HG02981 (cell line): ENCODE measurements at regions not wholly inside any gene's neighbourhood (a gene's known extent, or its start where the extent isn't known, plus 50 kb on each side); places are given as distances from the start of the nearest gene placed in this dataset.
A peak's percentile ranks its signal among the peaks of the same experiment; 100 is the strongest.

Source experiments
- ATAC-seq: cut with Tn5 transposase; IDR thresholded peaks from one replicate; pipeline ENCODE4 v1.9.1; 2021; ENCODE audit warnings: mild to moderate bottlenecking, moderate library complexity; ENCODE audit not compliant: unreplicated experiment

DNA sequence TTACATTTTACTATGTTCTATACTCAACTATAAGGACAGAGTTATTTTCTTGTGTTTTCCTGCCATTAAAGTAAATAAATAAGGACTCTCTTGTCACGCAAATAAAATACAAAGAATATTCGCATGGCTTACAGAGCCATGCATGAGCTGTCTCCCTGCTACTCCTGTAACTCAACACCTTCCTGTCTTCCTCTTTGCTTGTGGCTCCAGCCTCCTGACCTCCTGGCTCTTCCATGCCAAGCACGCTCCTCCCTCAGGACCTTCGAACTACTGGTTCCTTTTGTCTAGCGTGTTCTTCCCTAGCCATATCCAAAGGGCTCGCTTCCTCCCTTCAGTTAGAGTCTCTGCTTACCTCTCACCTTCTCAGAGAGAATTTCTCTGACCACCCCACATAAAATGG is 124.3 kb upstream of the TMC3 start:
- no peak for ATAC-seq

DNA sequence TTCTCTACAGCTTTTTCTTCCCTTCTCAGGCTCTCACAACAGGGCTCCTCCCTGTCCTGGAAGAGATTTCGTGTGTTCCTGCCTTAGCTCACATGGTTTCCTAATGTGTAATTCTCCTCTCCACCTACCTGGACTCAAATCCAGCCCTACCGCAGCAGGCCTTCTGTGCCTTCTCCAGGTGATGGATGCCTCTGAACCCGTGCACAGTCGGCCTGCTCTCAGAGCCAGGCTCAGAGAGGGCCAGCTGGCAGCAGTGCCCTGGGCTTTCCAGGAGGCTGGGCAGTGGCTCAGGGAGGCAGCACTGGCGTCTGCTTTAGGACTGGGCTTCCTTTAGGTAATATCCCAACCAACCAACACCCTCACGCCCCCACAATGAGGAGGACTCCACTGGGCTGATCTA is 123.2 kb upstream of the TMC3 start:
- no peak for ATAC-seq

DNA sequence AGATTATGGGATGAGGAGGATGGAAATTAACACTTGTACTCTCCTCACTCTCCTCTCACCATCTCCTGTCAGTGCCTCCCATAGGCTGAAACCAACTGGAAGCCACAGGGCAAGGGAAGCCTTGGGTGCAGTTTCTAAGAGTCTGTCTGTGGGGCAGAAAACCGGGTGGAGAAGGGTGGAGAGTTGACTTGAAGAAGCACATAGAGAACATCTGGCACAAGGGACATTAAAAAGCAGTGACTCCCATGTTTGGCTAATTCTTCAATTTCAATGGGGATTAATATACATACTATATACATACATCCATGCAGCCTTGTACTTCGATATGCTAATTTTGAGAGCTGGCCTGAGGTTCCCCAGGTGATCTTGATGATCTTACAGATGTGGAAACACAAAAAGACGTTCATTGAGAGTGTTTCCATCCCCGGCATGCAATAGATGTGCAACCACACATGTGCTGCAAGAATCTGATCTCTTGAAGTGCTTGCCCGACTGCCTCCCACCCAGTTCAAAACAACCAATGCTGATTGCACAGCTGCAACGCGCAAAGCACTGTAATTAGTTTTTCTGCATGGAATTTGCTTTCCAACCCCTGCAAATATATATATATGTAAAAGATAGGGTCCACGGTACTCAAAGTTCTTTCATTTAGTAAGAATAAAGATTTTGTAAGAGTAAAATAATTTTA is 121.9 kb upstream of the TMC3 start:
- ATAC-seq, result no peak

DNA sequence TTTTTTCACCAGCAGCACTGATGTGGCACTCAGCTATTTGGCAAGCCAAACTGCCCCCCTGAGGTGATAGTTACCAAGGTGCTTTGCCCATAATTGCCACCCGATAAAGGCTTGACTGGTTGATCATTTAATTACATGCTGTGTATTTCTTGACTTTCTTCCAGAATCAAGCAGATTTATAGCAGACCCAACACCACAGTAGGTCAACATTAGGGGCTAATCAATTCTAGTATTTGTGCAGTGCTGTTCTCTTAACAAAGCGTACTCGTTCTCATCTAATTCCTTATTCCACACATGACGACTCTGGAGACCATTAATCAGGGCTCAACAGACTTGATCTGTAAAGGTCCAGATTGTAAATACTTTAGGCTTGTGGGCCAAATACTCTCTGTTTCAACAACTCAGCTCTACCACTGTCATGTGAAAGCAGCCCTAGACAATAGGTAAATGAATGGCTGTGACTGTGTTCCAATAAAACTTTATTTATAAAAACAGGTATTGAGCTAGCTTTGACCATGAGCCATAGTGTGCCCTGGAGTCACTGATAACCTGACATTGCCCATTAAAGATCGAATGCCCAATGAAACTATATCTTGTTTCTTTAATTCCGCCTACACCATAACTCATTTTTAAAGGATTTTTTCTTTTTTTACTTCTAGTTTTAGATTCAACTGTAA is 119.1 kb upstream of the TMC3 start:
- ATAC-seq, result no peak

DNA sequence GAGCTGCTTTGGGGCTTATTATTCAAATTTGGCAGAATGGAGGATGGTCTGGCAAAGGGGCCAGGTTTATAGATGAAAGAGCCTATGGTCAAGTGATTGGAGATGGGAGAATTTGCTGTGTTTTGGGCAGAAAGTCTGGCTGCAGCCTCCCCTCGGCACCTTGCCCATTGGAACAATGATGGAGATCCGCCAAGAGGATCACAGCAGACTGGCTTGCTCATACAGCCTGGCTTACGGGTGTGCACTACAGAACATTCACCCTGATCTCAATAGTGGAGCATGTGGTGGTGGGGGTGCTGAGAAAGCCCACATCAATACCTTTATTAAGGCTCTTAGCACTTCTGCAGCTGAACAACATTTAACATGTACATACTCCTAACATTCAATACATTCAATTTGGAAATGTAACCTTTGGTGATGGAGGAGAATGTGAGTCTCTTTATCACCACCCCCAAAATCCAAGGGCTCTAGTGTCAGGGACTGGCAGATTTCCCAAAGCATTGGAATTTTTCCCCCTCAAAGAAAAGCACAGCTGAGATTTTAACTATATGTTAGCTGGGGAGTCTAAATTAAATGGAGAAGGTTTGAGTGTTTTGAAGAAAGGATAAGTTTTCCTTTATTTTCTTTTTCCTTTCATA is 118.4 kb upstream of the TMC3 start:
- ATAC-seq, result no peak

DNA sequence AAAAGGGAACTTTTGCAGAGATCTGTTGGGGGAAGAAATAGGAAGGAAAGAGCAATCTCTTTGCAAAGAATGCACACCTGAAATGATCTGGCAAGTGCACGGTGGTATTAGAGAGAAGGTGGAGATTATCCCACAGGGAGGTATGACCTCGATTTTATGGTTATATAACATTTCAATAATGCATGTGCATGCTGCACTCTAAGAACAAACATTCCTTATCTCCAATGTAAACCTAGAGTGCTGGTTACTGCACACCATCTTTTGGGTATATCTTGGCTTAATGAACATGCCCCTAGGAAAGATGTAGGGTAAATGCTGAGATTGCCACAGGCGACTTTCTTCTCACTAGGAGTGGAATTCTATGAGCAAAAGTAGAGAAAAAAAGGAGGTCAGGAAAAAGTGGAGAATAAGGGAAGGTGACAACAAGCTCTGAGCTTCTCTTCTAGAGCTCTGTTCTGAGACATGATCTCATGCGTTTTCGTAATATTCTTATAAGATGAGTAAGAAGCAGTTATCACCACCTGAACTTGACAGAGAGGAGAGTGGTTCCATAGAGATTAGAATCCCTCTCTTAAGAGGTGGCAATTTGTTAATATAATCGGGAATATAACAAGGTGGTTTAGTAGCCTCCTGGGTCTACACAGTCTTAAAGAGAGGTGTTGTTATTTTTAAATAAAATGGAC is 117.5 kb upstream of the TMC3 start:
- ATAC-seq, result no peak

DNA sequence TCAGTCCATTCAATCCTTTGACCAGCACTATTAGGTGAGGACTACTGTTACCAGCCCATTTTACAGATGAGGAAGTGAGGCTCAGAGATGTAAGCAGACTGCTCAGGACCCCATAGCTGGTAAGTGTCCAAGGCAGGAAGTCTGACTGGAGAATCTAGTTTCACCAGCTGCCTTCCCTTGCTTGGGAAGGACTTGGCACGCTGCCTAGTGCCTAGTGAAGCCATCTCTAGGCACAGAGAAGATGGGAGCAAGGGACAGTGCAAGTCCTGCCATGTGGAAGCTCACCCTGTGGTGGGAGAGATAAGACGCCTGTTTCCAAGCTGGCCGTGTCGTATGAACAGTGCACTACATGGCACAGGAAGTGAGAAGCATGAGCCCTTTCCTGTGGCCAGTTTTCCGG is 111.8 kb upstream of the TMC3 start:
- ATAC-seq, result no peak

DNA sequence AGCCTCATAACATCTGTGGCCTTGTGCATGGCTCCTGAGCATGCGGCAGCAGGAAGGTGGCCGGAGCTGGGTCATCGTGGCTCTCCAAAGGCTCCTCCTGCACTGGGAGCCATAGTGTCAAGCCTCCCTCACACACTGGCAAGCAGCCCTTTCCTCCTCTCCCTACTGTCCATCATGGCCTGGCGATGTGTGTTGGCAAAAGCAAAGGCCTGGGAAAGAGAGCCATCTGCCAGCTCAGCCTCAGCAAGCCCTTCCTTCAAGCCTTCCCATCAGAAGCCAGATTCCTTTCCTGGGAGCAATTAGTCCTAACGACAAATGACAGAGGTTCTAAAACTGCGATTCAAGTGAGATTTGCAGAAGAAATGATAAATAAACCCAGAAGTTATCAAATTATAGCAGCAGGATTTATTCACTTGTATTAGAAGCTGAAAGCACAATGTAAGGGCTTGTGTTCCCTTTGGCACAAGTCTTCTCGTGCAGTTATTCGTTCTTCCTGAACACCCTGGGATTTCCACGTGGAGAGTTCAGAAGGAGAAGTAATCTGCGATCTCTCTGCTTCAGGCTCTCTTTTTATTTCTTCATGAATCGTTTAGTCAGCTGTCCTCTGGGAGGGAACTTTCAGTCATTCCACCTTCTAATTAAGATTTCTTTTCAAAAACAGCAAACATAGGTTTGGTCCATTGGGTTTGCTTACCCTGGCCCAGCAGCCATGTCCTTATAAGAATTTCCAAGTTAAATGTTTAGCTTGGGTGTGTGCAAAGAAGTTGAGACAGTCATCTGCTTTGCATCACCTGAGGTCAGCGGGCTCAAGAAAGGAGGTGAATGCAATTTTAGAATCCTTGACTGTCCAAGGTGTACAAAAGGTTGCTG is 110.3 kb upstream of the TMC3 start:
- no peak for ATAC-seq

DNA sequence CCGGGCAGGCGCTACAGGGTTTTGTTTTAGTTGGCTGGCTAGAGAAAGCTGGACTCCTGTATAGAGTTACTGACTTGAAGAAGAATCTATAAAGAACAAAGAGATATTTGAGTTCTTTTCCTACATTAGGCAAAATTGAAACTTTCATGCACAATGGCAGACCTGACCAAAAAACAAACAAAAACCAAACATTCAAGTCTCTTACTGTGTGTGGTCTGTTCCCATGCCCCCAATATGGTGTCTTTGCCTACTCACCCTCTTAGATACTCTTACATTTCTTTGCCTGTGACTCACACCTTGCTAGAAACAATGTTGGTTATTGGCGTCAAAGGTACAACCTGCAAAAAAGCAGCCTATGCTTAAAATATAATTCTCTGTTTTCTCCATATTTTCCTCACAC is 109.5 kb upstream of the TMC3 start:
- no peak for ATAC-seq

DNA sequence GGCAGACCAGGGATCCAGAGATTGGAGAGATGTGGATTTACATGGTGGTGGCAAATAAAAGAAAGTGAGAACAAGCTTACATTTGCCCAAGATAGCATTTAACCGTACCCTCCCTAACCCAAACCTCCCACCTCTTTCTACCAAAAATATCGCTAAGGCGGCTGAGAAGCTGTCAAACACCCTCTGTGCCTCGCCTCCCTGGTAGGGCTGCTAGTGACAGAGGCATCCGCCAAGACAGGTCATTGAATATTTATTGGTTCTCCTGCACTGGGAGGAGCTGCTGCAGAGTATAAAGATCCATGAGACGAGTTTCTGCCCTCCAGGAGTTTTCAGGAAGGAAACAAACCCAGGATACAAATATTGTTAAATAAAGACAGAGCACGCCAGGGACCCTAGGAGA is 107.3 kb upstream of the TMC3 start:
- ATAC-seq, result no peak

DNA sequence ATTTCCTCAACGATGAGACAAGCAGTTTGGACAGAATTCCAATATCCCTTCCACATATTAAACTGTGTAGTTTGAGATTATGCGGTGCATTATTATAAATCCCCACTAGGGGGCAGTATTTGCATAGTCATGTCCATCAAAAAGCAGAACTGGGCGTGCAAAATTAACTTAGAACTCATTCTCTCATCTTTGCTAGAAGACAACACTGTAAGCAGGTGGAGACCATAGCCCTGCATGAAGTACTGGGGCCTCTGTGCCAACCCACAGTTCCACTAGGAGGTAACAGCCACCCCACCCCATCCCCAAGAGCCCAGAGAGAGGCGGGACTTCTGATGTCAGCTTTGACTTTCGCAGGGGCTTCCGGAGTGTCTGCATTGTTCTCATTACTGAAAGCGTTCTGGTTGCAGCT is 106.6 kb upstream of the TMC3 start:
- ATAC-seq, result peak; percentile 49

DNA sequence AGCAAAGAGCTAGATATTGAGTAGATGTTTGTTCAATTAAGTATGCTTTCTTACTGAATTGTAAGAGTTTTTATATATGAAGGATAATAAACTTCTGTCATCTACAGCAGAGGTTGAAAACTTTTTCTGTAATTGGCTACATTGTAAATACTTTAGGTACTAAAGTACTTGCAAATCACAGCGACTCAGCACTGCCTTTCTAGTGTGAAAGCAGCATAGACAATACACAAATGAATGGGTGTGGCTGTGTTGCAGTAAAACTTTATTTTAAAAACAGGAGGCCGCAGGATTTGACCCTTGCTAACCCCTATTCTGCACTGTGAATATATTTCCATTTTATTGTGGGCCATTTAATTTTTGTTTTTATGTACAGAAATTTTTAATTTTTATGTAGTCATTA is 104.3 kb upstream of the TMC3 start:
- ATAC-seq, result no peak

DNA sequence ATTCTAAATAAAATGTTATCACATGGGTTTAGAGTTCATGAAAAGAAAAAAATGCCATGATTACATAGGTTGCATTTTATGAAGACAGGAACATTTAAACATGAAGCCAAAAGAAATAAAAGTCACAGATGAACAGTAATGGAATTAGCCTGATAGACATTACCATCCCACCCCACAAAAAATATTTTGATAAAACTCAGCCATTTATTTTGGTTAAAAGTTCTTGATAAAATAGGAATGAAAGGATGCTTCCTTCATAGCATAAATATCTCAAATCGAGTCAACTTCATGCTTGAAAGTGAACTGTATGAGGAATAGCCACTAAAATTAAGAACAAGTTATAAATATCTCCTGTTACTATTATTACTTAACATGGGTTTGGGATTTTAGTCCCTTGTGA is 101.9 kb upstream of the TMC3 start:
- no peak for ATAC-seq

DNA sequence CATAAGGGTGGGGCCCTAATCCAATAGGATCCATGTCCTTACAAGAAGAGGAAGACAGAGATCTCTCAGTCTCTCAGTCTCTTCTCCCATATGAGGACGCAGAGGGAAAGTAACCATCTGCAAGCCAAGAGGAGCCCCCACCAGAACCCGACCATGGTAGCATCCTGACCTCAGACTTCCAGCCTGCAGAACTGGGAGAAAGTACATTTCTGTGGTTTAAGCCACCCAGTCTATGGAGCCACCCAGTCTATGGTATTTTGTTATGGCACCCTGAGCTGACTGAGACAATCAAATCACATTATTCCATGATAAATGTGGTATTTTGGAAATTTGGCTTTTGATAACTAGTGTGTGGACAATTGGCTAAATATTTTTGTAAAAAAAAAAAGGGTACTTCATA is 101.5 kb upstream of the TMC3 start:
- no peak for ATAC-seq

DNA sequence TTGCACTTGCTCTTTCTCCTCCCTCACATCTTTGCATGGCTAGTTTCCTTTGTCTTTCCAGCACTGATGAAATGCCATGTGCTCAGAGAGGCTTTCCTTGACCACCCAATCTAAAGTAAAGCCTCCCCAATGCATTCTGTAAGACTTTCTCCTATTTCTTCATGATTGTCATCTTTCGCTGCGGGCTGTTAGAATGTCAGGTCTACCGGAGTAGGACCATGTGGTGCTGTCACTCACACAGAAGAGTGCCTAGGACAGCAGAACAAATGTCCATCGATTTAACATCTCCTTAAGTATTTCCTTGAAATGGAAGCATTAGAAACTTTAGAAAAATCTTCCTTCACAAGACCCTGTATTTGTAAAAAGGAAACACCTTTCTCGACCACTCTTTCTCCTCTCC is 99.9 kb upstream of the TMC3 start:
- ATAC-seq, result no peak

DNA sequence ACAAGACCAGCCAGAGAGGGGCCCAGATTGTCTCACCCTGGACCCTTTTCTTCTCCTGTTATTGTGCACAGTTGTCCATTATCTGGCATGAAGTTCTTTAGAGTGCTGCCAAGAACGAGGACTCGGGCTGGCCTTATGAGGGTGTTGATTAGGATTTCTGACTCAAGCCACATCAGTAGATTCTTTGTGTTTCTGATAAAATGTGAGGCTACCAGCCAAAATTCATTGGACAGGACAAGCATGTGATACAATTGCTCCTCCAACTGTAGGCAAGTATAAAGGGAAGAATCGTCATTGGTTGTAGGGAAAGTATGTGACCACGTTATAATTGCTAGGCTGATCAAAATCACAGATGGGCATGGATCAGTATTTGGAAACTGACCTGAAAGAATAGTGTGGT is 99.2 kb upstream of the TMC3 start:
- no peak for ATAC-seq

DNA sequence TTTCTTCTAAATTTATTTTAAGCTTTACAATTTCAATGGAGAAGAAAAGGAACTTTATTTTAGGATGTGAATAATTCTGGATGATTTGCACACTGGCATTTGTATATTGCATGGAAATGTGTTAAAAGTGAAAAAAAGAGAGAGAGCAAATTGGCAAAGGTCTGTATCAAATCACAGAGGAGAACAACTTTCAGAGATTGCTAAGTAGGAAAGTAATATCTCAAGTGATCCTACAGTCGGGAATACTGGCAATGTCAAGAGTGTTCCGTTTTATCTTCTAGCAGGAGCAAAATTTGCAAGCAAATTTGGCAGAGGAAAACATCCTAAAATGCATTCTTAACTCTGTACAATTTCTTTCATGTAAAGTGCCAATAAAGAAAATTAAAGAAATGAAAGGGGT is 97.1 kb upstream of the TMC3 start:
- no peak for ATAC-seq

DNA sequence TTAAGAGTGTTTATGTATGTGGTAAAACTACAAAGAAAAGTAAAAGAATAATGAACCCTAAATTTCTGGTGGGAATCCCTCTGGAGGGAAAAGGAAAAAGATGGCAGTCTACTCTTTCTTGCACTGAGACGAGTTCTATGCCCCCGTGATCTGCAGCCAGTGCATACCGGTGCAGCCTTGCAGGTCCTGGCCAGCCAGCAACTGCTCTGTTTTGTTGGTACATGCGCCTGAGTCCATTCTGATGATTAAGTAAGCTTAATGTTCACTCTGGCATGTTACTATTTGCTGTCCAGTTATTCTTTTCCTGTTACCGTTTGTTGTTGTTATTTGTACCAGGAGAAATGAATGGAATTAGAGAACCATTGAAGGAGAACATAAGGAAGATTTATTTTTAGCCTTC is 95.1 kb upstream of the TMC3 start:
- ATAC-seq, result no peak

DNA sequence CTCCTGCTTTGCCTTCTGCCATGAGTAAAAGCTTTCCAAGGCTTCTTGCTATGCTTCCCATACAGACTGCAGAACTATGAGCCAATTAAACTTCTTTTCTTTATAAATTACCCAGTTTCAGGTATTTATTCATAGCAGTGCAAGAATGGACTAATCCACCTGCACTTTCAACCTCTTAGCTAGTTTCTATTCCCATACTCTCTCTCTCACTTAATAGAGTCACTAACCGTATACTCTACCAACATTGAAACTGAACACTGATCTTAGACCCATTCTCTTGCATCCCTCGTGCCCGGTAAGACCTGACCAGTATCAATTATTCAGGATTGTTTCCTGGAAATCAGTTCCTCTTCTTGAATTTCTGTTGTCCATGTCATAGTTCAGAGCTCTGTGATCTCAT is 92.7 kb upstream of the TMC3 start:
- ATAC-seq, result no peak

DNA sequence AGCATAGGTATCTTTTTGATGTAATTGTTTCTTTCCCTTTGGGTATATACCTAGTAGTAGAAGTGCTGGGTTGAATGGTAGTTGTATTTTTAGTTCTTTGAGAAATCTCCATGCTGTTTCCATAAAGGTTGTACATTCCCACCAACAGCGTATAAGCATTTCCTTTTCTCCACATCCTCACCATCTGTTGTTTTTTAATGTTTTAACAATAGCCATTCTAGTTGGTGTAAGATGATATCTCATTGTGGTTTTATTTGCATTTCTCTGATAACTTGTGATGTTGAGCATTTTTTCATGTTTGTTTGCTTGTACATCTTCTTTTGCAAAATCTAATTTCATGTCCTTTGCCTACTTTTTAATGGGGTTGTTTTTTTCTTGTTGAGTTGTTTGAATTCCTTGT is 80.0 kb upstream of the TMC3 start:
- no peak for ATAC-seq

DNA sequence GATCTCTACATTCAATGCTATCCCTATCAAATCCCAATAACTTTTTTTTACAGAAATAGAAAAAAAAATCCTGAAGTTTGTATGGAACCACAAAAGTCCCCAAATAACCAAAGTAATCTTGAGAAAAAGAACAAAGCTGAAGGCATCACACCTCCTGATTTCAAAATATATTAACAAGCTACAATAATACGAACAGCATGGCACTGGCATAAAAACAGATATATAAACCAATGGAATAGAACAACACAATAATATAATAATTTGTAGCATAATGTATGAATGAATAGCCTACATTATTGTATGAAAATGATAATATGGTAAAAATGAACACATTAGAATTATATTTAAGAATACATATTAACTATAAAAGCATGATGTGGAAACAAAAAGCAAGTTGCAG is 76.7 kb upstream of the TMC3 start:
- no peak for ATAC-seq
